HUDEP-2 (cell line): ENCODE measurements at regions not wholly inside any gene's neighbourhood (a gene's known extent, or its start where the extent isn't known, plus 50 kb on each side); places are given as distances from the start of the nearest gene placed in this dataset.
"Not testable (repeated sequence)": the region's sequence is repeated elsewhere in the genome, so short reads cannot be mapped to it uniquely, and the experiment has no call there.

ENCODE experiments used
- DNase-seq, 76 experiments: peaks; one replicate each; lab custom pipeline; 2025; ENCODE audit not compliant: unreplicated experiment in 76 of 76; lab: John Stamatoyannopoulos, UW

- no peak for DNase-seq
These were observed 425.5 kb upstream of the FTMT start for GRCh38 chr5:121426153-121426552.

GRCh38 chr5:121429761-121430160 lies 421.9 kb upstream of the FTMT start:
- DNase-seq: no peak

GRCh38 chr5:121430538-121430937 lies 421.1 kb upstream of the FTMT start:
- no peak for DNase-seq

GRCh38 chr5:121445511-121445910 lies 406.2 kb upstream of the FTMT start:
- DNase-seq: no peak

GRCh38 chr5:121462441-121462840 lies 389.2 kb upstream of the FTMT start:
- no peak for DNase-seq

GRCh38 chr5:121471222-121471621 lies 380.5 kb upstream of the FTMT start:
- not testable (repeated sequence) for DNase-seq

- DNase-seq: no peak
These were observed 373.0 kb upstream of the FTMT start for GRCh38 chr5:121478636-121479035.

GRCh38 chr5:121479337-121479736 lies 372.3 kb upstream of the FTMT start:
- DNase-seq: no peak

- no peak for DNase-seq
These were observed 366.4 kb upstream of the FTMT start for GRCh38 chr5:121485281-121485680.

GRCh38 chr5:121485999-121486398 lies 365.7 kb upstream of the FTMT start:
- not testable (repeated sequence) for DNase-seq

- DNase-seq: no peak
These were observed 361.7 kb upstream of the FTMT start for GRCh38 chr5:121489972-121490371.

- no peak for DNase-seq
These were observed 354.5 kb upstream of the FTMT start for GRCh38 chr5:121497176-121497575.

- DNase-seq: no peak
These were observed 351.4 kb upstream of the FTMT start for GRCh38 chr5:121500310-121500709.

- peak in 5 of 76 experiments; percentile 1 to 39 (median 8) for DNase-seq
These were observed 348.4 kb upstream of the FTMT start for GRCh38 chr5:121503111-121503840.

- DNase-seq: no peak
These were observed 334.7 kb upstream of the FTMT start for GRCh38 chr5:121516997-121517396.

GRCh38 chr5:121525706-121526105 lies 326.0 kb upstream of the FTMT start:
- DNase-seq: no peak

- no peak for DNase-seq
These were observed 324.8 kb upstream of the FTMT start for GRCh38 chr5:121526908-121527307.

- DNase-seq: no peak
These were observed 317.9 kb upstream of the FTMT start for GRCh38 chr5:121533814-121534213.

- DNase-seq: no peak
These were observed 300.7 kb upstream of the FTMT start for GRCh38 chr5:121550989-121551388.

- no peak for DNase-seq
These were observed 291.9 kb upstream of the FTMT start for GRCh38 chr5:121559832-121560231.

- DNase-seq: no peak
These were observed 279.6 kb upstream of the FTMT start for GRCh38 chr5:121572061-121572460.

GRCh38 chr5:121573721-121574382 lies 277.8 kb upstream of the FTMT start:
- DNase-seq: peak in 9 of 76 experiments; percentile 12 to 63 (median 26)
